Astrocyte of the spinal cord (primary cell): ENCODE measurements at regions not wholly inside any gene's neighbourhood (a gene's known extent, or its start where the extent isn't known, plus 50 kb on each side); places are given as distances from the start of the nearest gene placed in this dataset.

ENCODE experiments used
- DNase-seq: peaks from one replicate; pipeline ENCODE4 v3.0.0; 2011; ENCODE audit warnings: low read depth, low spot score
- H3K4me3 ChIP-seq: 2 replicates; pipeline ENCODE4 v1.5.1; 2011; ENCODE audit warnings: low read depth, mild to moderate bottlenecking, low read length, moderate library complexity
- in situ Hi-C: cut with HindIII; loops from 2 replicates; pipeline ENCODE4 v1.10.0; 2017; ENCODE audit warnings: low sequenced_read_pairs
- TF ChIP-seq, protein P1 (sequence below): IDR thresholded peaks from 2 replicates; pipeline ENCODE4 v1.5.1; 2012; ENCODE audit warnings: low read depth, mild to moderate bottlenecking, low read length, inconsistent platforms

DNA sequence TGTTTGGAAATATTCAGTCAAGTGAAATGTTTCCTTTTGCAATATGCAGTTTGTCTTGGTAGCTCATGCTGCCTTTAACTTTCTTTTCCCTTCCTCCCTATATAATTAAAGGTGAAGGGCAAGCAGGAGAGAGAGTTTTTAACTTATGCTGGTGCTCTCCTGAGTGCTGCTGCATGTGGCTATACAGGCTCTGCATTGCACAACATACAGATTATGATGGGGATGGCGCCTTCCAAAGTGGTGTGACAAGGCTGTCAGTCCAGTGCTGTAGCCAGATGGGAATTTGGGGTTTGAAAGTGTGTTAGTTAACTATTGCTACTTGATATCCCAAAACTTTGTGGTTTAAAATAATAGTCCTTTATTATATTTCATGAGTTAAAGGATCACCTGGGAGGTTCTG, 199.0 kb downstream of the ATP23 start:
- no peak overlapping the region for H3K4me3 ChIP-seq
- TF ChIP-seq, protein P1, sequence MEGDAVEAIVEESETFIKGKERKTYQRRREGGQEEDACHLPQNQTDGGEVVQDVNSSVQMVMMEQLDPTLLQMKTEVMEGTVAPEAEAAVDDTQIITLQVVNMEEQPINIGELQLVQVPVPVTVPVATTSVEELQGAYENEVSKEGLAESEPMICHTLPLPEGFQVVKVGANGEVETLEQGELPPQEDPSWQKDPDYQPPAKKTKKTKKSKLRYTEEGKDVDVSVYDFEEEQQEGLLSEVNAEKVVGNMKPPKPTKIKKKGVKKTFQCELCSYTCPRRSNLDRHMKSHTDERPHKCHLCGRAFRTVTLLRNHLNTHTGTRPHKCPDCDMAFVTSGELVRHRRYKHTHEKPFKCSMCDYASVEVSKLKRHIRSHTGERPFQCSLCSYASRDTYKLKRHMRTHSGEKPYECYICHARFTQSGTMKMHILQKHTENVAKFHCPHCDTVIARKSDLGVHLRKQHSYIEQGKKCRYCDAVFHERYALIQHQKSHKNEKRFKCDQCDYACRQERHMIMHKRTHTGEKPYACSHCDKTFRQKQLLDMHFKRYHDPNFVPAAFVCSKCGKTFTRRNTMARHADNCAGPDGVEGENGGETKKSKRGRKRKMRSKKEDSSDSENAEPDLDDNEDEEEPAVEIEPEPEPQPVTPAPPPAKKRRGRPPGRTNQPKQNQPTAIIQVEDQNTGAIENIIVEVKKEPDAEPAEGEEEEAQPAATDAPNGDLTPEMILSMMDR: no peak
- in situ Hi-C loops: no loop called here
- DNase-seq: no peak

DNA sequence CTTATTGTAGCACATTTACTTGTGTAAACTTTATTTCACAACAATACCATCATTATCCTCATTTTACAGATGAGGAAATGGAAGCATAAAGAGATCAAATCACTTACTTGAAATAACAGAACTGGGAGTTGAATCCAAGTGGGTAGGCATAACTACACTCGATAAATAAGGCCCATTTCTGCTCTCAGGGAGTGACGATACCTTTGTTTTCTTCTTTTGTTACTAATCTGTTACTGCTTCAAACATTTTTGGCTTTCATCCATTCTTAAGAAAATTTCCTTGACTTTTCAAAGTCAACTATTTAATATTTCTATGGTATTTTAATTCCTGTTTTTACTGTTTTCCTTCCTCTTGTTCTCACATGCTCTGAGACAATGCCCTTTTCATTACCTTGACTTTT, 201.6 kb downstream of the ATP23 start:
- DNase-seq: no peak
- in situ Hi-C loops: no loop called here
- TF ChIP-seq, protein P1: no peak
- H3K4me3 ChIP-seq: no peak overlapping the region

DNA sequence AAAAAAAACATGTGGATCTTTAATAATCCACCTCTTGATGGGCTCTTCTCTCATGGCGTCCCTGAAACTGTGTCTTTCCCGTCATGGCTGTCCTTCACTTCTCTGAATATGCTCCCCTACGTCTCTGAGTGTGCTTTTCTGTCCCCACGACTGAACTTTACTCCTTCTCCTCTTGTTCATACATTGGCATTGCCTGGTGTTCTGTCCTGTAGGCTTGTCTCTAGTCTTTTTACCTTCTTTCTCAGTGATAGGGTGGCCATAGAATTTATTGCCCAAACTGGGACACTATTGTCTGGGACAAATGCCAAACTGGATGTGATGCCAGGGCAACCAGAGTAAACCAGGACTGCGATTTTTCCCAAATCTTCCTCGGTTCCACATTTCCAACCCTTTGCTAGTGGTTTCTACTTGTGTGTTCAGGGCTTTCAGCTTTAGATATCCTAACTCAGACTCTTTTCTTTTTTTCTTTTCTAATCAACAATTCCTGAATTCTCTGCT, 202.2 kb downstream of the ATP23 start:
- no peak overlapping the region for H3K4me3 ChIP-seq
- TF ChIP-seq, protein P1: no peak
- in situ Hi-C loops: no loop called here
- DNase-seq: no peak

DNA sequence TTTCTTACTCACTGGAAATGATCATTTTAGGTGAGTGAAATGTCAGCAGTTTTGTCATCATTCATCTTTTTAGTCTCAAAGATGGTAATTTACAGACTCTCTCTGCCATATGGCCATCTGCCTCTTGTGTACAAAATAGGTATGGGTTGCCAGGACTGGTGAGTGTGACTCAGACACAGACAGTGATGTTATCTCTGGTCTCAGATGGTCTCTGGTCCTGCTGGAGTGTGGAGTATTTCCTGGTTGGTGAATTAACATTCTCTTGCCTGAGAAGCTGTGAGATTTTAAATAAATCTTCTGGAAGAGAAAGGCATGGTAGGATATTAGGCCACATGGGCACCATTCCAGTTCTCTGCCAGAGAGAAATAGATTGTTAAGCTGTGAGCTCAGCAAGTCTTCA, 207.0 kb downstream of the ATP23 start:
- no peak overlapping the region for H3K4me3 ChIP-seq
- in situ Hi-C loops: no loop called here
- TF ChIP-seq, protein P1: no peak
- peak; percentile 47 for DNase-seq

DNA sequence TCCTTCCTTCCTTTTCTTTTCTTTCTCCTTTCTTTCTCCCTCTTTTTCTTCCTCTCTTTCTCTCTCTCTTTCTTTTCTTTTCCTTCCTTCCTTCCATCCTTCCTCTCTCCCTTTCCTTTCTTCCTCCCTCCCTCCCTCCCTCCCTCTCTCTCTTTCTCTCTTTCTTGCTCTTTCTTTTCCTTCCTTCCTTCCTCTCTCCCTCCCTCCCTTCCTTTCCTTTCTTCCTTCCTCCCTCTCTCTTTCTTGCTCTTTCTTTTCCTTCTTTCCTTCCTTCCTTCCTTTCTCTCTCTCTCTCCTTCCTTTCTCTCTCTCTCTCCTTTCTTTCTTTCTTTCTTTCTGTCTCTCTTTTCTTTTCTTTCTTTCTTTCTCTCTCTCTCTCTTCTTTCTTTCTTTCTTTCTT, 207.6 kb downstream of the ATP23 start:
- in situ Hi-C loops: no loop called here
- TF ChIP-seq, protein P1: no peak
- no peak for DNase-seq
- no peak overlapping the region for H3K4me3 ChIP-seq

DNA sequence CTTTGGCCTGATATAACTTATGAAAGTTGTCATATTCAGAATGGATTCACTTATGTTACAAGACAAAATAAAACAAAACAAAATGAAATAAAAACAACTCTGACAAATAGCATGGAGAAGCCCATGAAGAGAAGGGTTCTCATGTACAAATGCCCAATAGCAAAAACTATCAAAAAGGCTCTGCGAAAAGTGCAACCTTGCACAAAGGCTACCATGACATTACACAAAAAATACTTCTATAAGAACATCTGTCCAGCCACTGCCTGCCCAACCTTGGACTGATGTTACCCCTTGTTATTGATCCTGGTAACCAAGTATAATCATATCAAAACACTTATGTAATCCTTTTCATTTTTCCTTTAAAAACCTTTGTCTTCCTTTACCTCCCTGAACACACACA, 213.0 kb downstream of the ATP23 start:
- TF ChIP-seq, protein P1: no peak
- H3K4me3 ChIP-seq: no peak overlapping the region
- no peak for DNase-seq
- in situ Hi-C loops: no loop called here

DNA sequence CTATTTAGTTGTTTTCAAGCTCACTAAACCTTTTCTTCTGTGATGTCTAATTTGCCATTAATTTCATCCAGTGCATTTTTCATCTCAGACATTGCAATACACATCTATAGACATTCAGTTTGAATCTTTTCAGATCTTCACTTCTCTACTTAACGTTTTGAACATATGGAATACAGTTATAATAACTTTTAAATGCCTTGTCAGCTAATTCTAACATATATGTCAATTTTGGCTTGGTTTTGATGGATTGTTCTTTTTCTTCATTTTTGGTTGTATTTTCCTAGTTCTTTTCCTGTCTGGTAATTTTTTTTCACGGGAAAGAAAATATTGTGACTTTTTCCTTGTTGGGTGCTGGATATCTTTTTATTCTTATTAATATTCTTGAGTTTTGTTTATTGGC, 215.3 kb downstream of the ATP23 start:
- no peak overlapping the region for H3K4me3 ChIP-seq
- DNase-seq: no peak
- in situ Hi-C loops: no loop called here
- TF ChIP-seq, protein P1: no peak
